ENCODE measurements at regions not wholly inside any gene's neighbourhood (a gene's known extent, or its start where the extent isn't known, plus 50 kb on each side); places are given as distances from the start of the nearest gene placed in this dataset.
A peak's percentile ranks its signal among the peaks of the same experiment; 100 is the strongest.

DNA sequence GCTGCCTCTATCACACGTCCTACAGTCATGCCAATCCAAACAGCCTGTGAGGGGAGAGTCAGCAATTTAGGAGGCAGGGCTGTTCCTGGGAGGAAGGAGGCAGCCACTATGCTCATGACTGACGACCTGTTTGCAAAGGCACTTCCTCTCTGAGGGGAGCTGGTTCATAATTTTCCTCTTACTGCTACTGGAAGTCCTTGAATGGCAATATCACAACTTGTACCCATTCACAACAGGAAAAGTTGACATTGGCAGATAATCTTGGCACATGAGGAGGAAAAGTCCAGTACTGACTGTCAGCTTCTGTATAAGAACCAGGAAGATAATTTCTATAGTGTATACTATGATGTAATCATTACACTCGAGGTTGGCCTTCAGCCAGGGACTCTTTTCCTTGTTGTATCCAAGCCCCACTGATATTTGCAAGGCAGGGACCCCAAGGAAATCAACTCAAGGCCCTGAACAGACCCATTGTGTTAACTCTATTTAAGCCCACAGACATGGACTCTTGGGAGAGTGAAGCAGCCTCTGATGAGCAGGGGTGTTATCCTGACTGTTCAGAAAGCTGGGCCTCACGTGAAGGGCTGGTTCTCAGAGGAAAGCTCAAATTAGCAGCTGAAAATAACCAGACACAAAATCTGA lies 267.3 kb upstream of the ADAMTS9 start:
- no peaks in the 10 kb centered on the region for H3K27me3 ChIP-seq (ENCODE audit: control insufficient read depth in 3 of 3, insufficient read depth in 3 of 3, low read length in 3 of 3)
- no peaks in the 10 kb centered on the region for H3K9me3 ChIP-seq (ENCODE audit: control insufficient read depth in 3 of 3, low read length in 3 of 3)
- H3K4me1 ChIP-seq (ENCODE audit: control insufficient read depth in 3 of 3, insufficient read depth in 3 of 3, low read length in 3 of 3), result peaks cover 0 to 11% (median 0%) of the 10 kb centered on the region in 3 donors
- no peak overlapping the region for H3K9ac ChIP-seq (ENCODE audit: low read depth in 1 of 3, low read length in 3 of 3)
- H3K4me3 ChIP-seq (ENCODE audit: low read length in 3 of 3), result no peak overlapping the region
- H3K27ac ChIP-seq (ENCODE audit: low read depth, low read length), result no peak overlapping the region
- no peaks in the 10 kb centered on the region for H3K36me3 ChIP-seq (ENCODE audit: control insufficient read depth in 3 of 3, insufficient read depth in 3 of 3, low read length in 3 of 3)

DNA sequence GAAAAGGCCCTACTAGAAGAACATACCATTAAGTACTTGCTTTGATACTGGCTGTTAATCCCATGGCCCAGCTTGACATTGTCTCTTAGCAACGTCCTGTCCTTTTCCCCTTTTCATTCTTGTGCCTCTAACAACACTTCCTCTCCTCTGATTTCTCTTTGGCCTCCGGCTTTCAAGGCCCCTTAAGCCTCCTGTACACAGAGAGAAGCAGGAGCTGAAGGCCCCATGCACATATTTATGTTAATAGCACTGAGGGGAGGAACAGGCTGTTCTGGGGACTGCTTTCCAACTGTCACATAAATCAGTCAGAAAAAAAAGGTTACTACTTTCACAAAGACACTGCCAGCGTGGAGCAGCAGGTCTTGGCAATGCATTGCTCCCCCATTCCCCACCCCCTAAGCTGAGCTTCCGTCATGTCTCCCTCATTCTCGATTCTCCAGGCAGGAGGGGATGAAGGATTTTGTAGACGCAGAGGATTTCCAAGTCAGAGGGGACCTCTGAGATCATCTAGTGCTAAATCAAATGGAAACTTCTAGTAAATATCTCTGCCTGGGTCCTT lies 257.4 kb upstream of the ADAMTS9 start:
- peak overlapping the region; percentile 13 for H3K27ac ChIP-seq (ENCODE audit: low read depth, low read length)

DNA sequence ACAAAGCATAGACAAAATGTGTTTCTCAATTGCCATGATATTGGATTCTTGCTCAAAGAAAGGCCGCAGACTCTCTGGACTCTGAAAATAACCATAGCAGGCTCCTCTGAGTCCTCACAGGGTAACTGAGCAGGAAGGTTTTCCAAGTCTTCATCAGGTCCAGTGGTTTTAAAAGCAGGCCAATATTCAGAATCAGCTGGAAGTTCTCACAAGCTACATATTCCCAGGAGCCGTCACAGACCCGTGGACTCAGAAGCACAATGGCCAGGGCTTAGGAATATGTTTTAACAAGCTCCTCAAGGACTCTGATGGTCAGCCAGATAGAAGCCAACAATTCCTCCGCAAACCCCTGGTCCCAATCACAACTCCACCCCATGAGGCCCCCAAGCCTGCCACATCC lies 256.1 kb upstream of the ADAMTS9 start:
- H3K27ac ChIP-seq (ENCODE audit: low read depth, low read length), result no peak overlapping the region
- H3K4me3 ChIP-seq (ENCODE audit: low read length in 3 of 3), result no peak overlapping the region

More for the DNA sequence above, 257.4 kb upstream of the ADAMTS9 start:
- H3K9ac ChIP-seq (ENCODE audit: low read depth in 1 of 3, low read length in 3 of 3), result no peak overlapping the region
- H3K4me3 ChIP-seq (ENCODE audit: low read length in 3 of 3), result no peak overlapping the region
- H3K27me3 ChIP-seq (ENCODE audit: control insufficient read depth in 3 of 3, insufficient read depth in 3 of 3, low read length in 3 of 3), result no peaks in the 10 kb centered on the region
- no peaks in the 10 kb centered on the region for H3K9me3 ChIP-seq (ENCODE audit: control insufficient read depth in 3 of 3, low read length in 3 of 3)
- peaks cover 7 to 14% (median 7%) of the 10 kb centered on the region in 3 donors for H3K4me1 ChIP-seq (ENCODE audit: control insufficient read depth in 3 of 3, insufficient read depth in 3 of 3, low read length in 3 of 3)
- H3K36me3 ChIP-seq (ENCODE audit: control insufficient read depth in 3 of 3, insufficient read depth in 3 of 3, low read length in 3 of 3), result no peaks in the 10 kb centered on the region

DNA sequence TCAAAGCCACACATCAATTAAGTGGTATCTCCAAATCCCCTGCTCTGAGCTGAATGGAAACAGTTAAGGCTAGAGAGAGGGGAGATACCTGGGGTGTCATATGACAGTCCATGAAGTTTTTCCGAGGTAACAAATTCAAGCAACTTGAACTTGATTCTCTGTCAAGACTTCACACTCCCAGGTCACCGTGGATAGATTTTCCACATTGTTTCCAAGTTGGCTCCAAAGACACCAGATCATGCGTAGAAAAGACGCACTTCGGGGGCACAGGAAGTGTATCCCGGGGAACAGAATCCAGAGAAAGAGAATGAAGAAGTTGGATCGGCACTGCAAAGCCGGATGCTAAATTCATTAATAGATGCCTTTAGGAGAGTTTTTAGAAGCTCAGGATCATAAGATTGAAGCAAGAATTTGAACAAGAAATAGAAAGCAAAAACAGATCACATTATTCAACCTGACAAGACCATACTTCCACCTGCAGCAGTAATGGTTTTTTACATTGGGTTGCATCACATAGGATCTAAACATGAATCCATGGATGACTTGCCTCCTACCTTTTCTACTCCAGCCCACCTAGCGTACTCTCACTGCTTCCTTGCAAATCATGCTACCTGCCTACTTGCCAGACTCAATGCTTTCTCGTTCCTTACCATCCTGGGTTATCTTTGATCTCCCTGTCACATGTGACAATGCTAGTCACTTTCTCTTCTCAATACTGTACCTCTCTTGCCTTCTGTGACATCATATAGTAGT lies 253.0 kb upstream of the ADAMTS9 start:
- Histone ChIP-seq H3K4me3 (ENCODE audit: low read length in 3 of 3) (peak overlapping the region in 1 of 3 donors; percentile 1), H3K27me3 (ENCODE audit: control insufficient read depth in 3 of 3, insufficient read depth in 3 of 3, low read length in 3 of 3) (no peaks in the 10 kb centered on the region), H3K9me3 (ENCODE audit: control insufficient read depth in 3 of 3, low read length in 3 of 3) (no peaks in the 10 kb centered on the region)

More for the DNA sequence above, 256.1 kb upstream of the ADAMTS9 start:
- H3K9me3 ChIP-seq (ENCODE audit: control insufficient read depth in 3 of 3, low read length in 3 of 3), result no peaks in the 10 kb centered on the region
- H3K27me3 ChIP-seq (ENCODE audit: control insufficient read depth in 3 of 3, insufficient read depth in 3 of 3, low read length in 3 of 3), result no peaks in the 10 kb centered on the region
- H3K4me1 ChIP-seq (ENCODE audit: control insufficient read depth in 3 of 3, insufficient read depth in 3 of 3, low read length in 3 of 3), result peaks cover 11 to 19% (median 17%) of the 10 kb centered on the region in 3 donors
- H3K36me3 ChIP-seq (ENCODE audit: control insufficient read depth in 3 of 3, insufficient read depth in 3 of 3, low read length in 3 of 3), result no peaks in the 10 kb centered on the region
- no peak overlapping the region for H3K9ac ChIP-seq (ENCODE audit: low read depth in 1 of 3, low read length in 3 of 3)

DNA sequence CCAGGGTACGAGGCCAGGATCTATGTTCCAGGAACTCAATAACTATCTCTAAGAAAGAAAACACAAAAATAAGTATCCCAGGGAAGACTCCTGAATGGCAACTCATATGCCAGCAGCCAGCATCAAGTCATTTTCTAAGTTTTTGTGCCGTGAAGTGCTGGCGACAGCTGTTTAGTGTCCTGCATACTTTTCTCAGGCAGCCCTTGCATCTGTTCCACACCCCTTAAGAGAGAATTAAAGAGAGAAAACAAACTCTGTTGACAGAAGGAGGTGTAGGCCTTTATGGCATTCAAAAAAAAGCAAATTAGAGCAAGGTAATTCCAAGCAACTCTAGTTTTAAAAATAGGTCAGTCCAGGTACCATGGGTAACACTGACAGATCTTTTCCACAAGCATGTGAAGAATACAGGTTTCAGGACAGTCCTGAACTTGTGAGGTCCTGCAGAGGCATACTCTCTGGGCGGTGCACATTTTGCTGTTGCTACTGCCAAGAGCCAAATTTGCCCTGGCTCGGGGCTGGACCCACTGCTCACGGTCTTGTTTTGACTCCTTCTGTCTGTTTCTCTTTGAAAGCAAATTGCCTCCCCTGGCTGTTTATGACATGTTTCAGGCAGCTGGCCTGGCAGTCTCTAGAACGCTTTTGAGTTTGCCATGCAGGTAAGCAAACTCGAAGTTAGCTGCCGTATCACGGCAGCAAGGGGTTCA lies 252.1 kb upstream of the ADAMTS9 start:
- Histone ChIP-seq H3K27me3 (ENCODE audit: control insufficient read depth in 3 of 3, insufficient read depth in 3 of 3, low read length in 3 of 3) (no peaks in the 10 kb centered on the region), H3K4me1 (ENCODE audit: control insufficient read depth in 3 of 3, insufficient read depth in 3 of 3, low read length in 3 of 3) (peaks cover 6 to 16% (median 11%) of the 10 kb centered on the region in 3 donors), H3K4me3 (ENCODE audit: low read length in 3 of 3) (no peak overlapping the region), H3K9ac (ENCODE audit: low read depth in 1 of 3, low read length in 3 of 3) (no peak overlapping the region), H3K36me3 (ENCODE audit: control insufficient read depth in 3 of 3, insufficient read depth in 3 of 3, low read length in 3 of 3) (no peaks in the 10 kb centered on the region), H3K27ac (ENCODE audit: low read depth, low read length) (no peak overlapping the region), H3K9me3 (ENCODE audit: control insufficient read depth in 3 of 3, low read length in 3 of 3) (no peaks in the 10 kb centered on the region)

More for the DNA sequence above, 253.0 kb upstream of the ADAMTS9 start:
- Histone ChIP-seq H3K9ac (ENCODE audit: low read depth in 1 of 3, low read length in 3 of 3) (no peak overlapping the region), H3K27ac (ENCODE audit: low read depth, low read length) (no peak overlapping the region), H3K36me3 (ENCODE audit: control insufficient read depth in 3 of 3, insufficient read depth in 3 of 3, low read length in 3 of 3) (no peaks in the 10 kb centered on the region), H3K4me1 (ENCODE audit: control insufficient read depth in 3 of 3, insufficient read depth in 3 of 3, low read length in 3 of 3) (peaks cover 11 to 19% (median 17%) of the 10 kb centered on the region in 3 donors)

DNA sequence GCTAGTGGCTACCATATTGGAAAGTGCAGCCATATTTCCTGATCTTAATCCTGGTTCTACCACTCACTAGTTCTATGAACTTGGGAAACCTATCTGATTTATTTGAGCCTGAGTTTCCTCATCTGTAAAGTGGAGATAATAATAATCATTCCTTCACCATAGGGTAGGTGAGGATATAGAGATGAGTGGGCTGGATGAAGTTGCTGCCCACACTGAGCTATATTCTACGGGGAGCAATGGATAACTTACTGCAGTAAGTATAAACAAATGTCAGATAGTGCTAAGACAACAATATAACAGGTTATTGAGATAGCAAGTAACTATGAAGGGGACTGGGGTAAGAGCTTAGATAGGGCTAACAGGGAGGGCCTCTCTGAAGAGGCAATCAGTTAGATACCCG lies 251.5 kb upstream of the ADAMTS9 start:
- no peaks in the 10 kb centered on the region for H3K9me3 ChIP-seq (ENCODE audit: control insufficient read depth in 3 of 3, low read length in 3 of 3)
- no peak overlapping the region for H3K9ac ChIP-seq (ENCODE audit: low read depth in 1 of 3, low read length in 3 of 3)
- peaks cover 4 to 10% (median 10%) of the 10 kb centered on the region in 3 donors for H3K4me1 ChIP-seq (ENCODE audit: control insufficient read depth in 3 of 3, insufficient read depth in 3 of 3, low read length in 3 of 3)
- H3K27ac ChIP-seq (ENCODE audit: low read depth, low read length), result no peak overlapping the region
- H3K36me3 ChIP-seq (ENCODE audit: control insufficient read depth in 3 of 3, insufficient read depth in 3 of 3, low read length in 3 of 3), result no peaks in the 10 kb centered on the region
- H3K27me3 ChIP-seq (ENCODE audit: control insufficient read depth in 3 of 3, insufficient read depth in 3 of 3, low read length in 3 of 3), result no peaks in the 10 kb centered on the region
- no peak overlapping the region for H3K4me3 ChIP-seq (ENCODE audit: low read length in 3 of 3)

DNA sequence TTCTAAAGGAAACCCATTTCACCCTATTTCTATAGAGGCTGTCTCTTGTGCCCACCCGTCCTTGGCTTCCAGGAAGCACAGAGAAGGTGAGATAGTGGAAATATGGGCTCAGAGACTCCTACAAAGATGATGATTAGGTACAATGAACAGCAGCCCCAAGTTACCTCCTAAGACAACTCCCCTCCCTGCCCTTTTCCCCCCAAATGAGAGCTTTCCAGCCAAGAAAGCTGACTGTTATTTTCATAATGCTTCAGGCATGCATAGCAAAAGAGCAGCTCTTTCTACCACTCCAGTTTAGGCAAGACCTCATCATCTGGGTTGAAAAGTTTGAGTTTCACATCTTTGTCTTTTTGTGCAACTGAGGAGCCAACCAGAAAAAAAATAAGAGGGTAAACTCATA lies 248.8 kb upstream of the ADAMTS9 start:
- Histone ChIP-seq H3K4me3 (ENCODE audit: low read length in 3 of 3) (no peak overlapping the region), H3K9ac (ENCODE audit: low read depth in 1 of 3, low read length in 3 of 3) (no peak overlapping the region), H3K27ac (ENCODE audit: low read depth, low read length) (no peak overlapping the region), H3K36me3 (ENCODE audit: control insufficient read depth in 3 of 3, insufficient read depth in 3 of 3, low read length in 3 of 3) (no peaks in the 10 kb centered on the region), H3K4me1 (ENCODE audit: control insufficient read depth in 3 of 3, insufficient read depth in 3 of 3, low read length in 3 of 3) (peaks cover 4 to 10% (median 5%) of the 10 kb centered on the region in 3 donors), H3K27me3 (ENCODE audit: control insufficient read depth in 3 of 3, insufficient read depth in 3 of 3, low read length in 3 of 3) (no peaks in the 10 kb centered on the region), H3K9me3 (ENCODE audit: control insufficient read depth in 3 of 3, low read length in 3 of 3) (no peaks in the 10 kb centered on the region)

DNA sequence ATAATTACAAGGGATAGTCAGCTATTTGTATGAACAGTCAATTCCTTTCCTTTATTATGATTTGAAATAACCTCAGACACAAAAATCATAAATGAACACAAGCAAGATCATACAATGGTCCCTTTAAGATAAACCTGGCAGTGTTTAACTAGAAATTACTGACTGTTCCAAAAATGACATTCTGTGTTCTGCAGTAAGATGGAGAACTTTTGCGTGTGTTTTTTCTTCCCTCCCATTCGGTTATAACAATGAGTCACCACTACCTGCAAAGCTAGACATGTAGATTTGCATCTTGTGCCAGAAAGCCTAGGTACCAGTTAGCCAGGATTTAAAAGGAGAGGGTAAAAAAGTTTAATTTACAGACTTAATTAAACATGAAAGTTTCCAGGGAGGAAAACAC lies 248.2 kb upstream of the ADAMTS9 start:
- no peaks in the 10 kb centered on the region for H3K27me3 ChIP-seq (ENCODE audit: control insufficient read depth in 3 of 3, insufficient read depth in 3 of 3, low read length in 3 of 3)
- no peaks in the 10 kb centered on the region for H3K36me3 ChIP-seq (ENCODE audit: control insufficient read depth in 3 of 3, insufficient read depth in 3 of 3, low read length in 3 of 3)
- H3K9ac ChIP-seq (ENCODE audit: low read depth in 1 of 3, low read length in 3 of 3), result no peak overlapping the region
- no peak overlapping the region for H3K4me3 ChIP-seq (ENCODE audit: low read length in 3 of 3)
- H3K4me1 ChIP-seq (ENCODE audit: control insufficient read depth in 3 of 3, insufficient read depth in 3 of 3, low read length in 3 of 3), result peaks cover 4 to 10% (median 5%) of the 10 kb centered on the region in 3 donors
- no peaks in the 10 kb centered on the region for H3K9me3 ChIP-seq (ENCODE audit: control insufficient read depth in 3 of 3, low read length in 3 of 3)
- no peak overlapping the region for H3K27ac ChIP-seq (ENCODE audit: low read depth, low read length)

DNA sequence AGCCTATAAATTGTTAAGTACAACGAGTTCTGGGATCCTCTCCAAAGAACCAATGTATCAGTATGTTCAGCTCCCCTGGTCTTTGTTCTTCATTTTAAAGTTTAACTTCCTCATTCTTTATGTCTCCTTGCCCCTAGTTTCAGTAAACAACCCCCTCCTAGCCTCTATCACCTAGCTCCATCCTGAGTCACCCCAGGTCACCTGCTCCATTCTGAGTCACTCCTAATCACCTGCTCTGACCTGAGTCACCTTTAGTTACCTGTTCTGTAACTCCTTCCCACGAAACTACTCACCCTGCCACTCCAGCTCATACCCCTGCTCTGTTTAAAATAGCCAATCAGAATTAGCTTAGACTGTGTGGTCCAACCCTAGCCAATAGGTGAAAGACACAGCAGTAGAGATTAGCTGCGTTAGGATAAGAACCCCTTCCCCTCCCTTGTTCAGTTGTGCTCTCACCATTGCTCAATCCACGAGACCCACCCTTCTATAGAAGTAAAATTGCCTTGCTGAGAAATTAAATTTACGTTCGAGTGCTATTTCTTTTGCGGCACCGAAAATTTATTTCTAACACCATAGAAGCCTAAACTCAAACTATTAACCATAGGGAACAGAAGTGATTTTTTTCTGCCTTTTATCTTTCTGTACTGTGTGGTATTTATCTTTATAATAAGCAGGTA lies 245.0 kb upstream of the ADAMTS9 start:
- Histone ChIP-seq H3K27ac (ENCODE audit: low read depth, low read length) (no peak overlapping the region), H3K9me3 (ENCODE audit: control insufficient read depth in 3 of 3, low read length in 3 of 3) (no peaks in the 10 kb centered on the region), H3K4me1 (ENCODE audit: control insufficient read depth in 3 of 3, insufficient read depth in 3 of 3, low read length in 3 of 3) (no peaks in the 10 kb centered on the region), H3K4me3 (ENCODE audit: low read length in 3 of 3) (no peak overlapping the region), H3K27me3 (ENCODE audit: control insufficient read depth in 3 of 3, insufficient read depth in 3 of 3, low read length in 3 of 3) (no peaks in the 10 kb centered on the region), H3K9ac (ENCODE audit: low read depth in 1 of 3, low read length in 3 of 3) (no peak overlapping the region), H3K36me3 (ENCODE audit: control insufficient read depth in 3 of 3, insufficient read depth in 3 of 3, low read length in 3 of 3) (no peaks in the 10 kb centered on the region)
